ENCODE measurements at regions not wholly inside any gene's neighbourhood (a gene's known extent, or its start where the extent isn't known, plus 50 kb on each side); places are given as distances from the start of the nearest gene placed in this dataset.

- peak; percentile 11 to 33 (median 19) for TF ChIP-seq CTCF (IDR thresholded peaks at IDR 0.05)
- TF ChIP-seq POLR2AphosphoS5 (IDR thresholded peaks at IDR 0.05) = no peak
- TF ChIP-seq POLR2A (IDR thresholded peaks at IDR 0.05) = no peak
Measured at GRCh38 chr11:11786771-11787170, 55.0 kb upstream of the USP47 start.

Data from breast epithelium (tissue), 3 donors.